ENCODE measurements at regions not wholly inside any gene's neighbourhood (a gene's known extent, or its start where the extent isn't known, plus 50 kb on each side); places are given as distances from the start of the nearest gene placed in this dataset.

DNA sequence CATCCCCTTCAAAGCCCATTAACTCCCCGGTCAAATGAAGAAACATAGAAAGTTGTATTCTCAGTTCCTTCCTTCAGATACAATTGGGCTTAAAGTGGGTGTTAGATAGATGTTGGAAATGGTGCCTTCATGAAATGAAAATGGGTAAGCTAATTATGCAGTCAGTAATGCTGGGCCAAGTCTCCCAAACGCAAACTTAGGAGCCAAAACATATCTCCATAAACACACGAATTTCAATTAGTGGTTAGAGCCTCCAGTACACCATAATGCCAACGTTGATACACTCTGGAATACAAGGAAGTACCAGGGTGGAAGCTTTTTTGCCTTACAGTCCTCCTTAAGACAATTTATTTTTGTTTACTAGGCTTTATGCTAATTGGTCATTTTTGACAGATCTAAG, 1059.0 kb downstream of the TUSC7 start:
- TF ChIP-seq POLR2A (IDR thresholded peaks at IDR 0.05): no peak
- no peak for TF ChIP-seq CTCF (IDR thresholded peaks at IDR 0.05)

Data from thyroid gland (tissue), 4 donors.